ENCODE measurements at regions not wholly inside any gene's neighbourhood (a gene's known extent, or its start where the extent isn't known, plus 50 kb on each side); places are given as distances from the start of the nearest gene placed in this dataset.
"Not testable (repeated sequence)": the region's sequence is repeated elsewhere in the genome, so short reads cannot be mapped to it uniquely, and the experiment has no call there.

- no peak for DNase-seq
Observed at GRCh38 chr10:123221418-123221817, 67.2 kb downstream of the BUB3 start.

GRCh38 chr10:123222832-123223231 is 68.6 kb downstream of the BUB3 start:
- DNase-seq: no peak

GRCh38 chr10:123227706-123228105 is 73.5 kb downstream of the BUB3 start:
- no peak for DNase-seq

- DNase-seq: no peak
Observed at GRCh38 chr10:123229927-123230630, 75.9 kb downstream of the BUB3 start.

GRCh38 chr10:123232879-123233278 is 78.7 kb downstream of the BUB3 start:
- not testable (repeated sequence) for DNase-seq

GRCh38 chr10:123235014-123235413 is 80.8 kb downstream of the BUB3 start:
- not testable (repeated sequence) for DNase-seq

- DNase-seq: no peak
Observed at GRCh38 chr10:123236126-123236525, 81.9 kb downstream of the BUB3 start.

GRCh38 chr10:123240250-123240649 is 86.0 kb downstream of the BUB3 start:
- DNase-seq: no peak

GRCh38 chr10:123240776-123241175 is 86.6 kb downstream of the BUB3 start:
- no peak for DNase-seq

GRCh38 chr10:123241391-123242141 is 87.4 kb downstream of the BUB3 start:
- DNase-seq: no peak

GRCh38 chr10:123244747-123245146 is 90.5 kb downstream of the BUB3 start:
- DNase-seq: no peak

GRCh38 chr10:123245264-123245663 is 91.1 kb downstream of the BUB3 start:
- DNase-seq: no peak

- DNase-seq: no peak
Observed at GRCh38 chr10:123249894-123250293, 95.7 kb downstream of the BUB3 start.

- no peak for DNase-seq
Observed at GRCh38 chr10:123250640-123251039, 96.4 kb downstream of the BUB3 start.

GRCh38 chr10:123252779-123253178 is 98.6 kb downstream of the BUB3 start:
- DNase-seq: no peak

GRCh38 chr10:123254343-123254742 is 100.1 kb downstream of the BUB3 start:
- DNase-seq: not testable (repeated sequence)

- DNase-seq: no peak
Observed at GRCh38 chr10:123257904-123258456, 103.8 kb downstream of the BUB3 start.

- DNase-seq: no peak
Observed at GRCh38 chr10:123259081-123259480, 104.9 kb downstream of the BUB3 start.

GRCh38 chr10:123259791-123260190 is 105.6 kb downstream of the BUB3 start:
- DNase-seq: no peak

- DNase-seq: no peak
Observed at GRCh38 chr10:123262456-123262855, 108.3 kb downstream of the BUB3 start.

- DNase-seq: no peak
Observed at GRCh38 chr10:123266971-123267370, 112.8 kb downstream of the BUB3 start.

GRCh38 chr10:123269017-123269552 is 114.9 kb downstream of the BUB3 start:
- DNase-seq: no peak

GRCh38 chr10:123269675-123270074 is 115.5 kb downstream of the BUB3 start:
- no peak for DNase-seq

GRCh38 chr10:123270221-123270620 is 116.0 kb downstream of the BUB3 start:
- no peak for DNase-seq

All from GDM1 (cell line).